ENCODE measurements at regions not wholly inside any gene's neighbourhood (a gene's known extent, or its start where the extent isn't known, plus 50 kb on each side); places are given as distances from the start of the nearest gene placed in this dataset.
A peak's percentile ranks its signal among the peaks of the same experiment; 100 is the strongest.
"Not testable (repeated sequence)": the region's sequence is repeated elsewhere in the genome, so short reads cannot be mapped to it uniquely, and the experiment has no call there.

- not testable (repeated sequence) for DNase-seq
Measured at GRCh38 chr17:20633268-20634059, 53.9 kb downstream of the CDRT15L2 start.

- DNase-seq, result not testable (repeated sequence)
Measured at GRCh38 chr17:20640147-20640546, 60.6 kb downstream of the CDRT15L2 start.

DNA sequence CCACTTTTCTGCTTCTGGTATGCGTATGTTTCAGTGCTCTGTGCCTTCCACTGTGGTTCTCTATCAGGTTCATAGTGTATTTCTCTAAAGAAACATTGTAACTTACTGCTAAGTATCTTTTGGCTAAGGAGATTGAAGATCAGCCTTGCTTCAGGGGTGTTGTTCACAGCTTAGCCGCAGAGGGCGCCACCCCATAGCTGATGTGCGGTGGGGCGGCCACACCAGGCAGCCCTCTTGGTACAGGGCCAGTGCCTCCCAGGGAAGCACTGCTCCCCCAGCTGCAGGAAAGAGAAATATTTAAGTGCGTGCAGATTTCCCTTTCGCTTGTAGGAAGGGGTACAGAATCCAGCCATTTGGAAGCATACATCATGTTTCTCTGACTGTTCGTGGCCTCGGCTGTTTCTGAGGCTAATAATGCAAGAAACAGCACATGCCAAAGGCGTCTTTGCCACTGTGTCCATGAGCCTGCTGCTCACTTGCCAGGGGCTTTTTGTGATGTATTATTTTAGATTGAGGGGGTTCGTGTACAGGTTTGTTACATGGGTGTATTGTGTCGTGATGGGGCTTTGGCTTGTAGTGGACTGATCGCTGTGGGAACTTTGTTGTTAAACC lies 67.2 kb downstream of the CDRT15L2 start:
- DNase-seq, result peak; percentile 42 to 52

DNA sequence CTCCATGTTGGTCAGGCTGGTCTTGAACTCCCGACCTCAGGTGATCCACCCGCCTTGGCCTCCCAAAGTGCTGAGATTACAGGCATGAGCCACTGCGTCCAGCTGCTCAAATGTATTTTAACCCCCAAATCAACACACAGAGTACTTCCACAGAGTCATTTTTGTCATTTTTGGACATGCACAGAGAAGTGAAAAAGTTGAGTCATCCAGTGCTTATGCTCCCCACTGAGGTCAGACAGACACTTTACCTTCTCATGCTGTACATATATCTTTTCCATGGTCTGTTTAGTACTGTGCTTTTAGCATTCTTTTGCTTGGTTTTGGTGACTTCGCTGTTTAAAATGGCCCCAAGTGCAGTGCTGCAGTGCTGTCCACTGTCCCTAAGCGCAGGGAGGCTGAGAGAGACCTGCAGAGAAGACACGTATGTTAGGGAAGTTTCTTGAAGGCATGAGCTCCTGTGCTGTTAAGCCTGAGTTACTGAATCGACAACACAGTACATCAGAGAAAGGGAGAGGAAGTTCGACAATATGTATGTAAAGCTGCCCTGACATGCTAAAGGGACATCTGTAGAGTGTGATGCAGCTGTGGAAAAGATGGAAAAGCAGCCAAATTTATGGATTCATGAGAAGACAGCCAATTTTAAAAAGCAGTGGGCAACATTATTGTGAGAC lies 69.7 kb downstream of the CDRT15L2 start:
- DNase-seq, result peak; percentile 34 to 38

- not testable (repeated sequence) for DNase-seq
Measured at GRCh38 chr17:20651022-20651421, 71.5 kb downstream of the CDRT15L2 start.

DNA sequence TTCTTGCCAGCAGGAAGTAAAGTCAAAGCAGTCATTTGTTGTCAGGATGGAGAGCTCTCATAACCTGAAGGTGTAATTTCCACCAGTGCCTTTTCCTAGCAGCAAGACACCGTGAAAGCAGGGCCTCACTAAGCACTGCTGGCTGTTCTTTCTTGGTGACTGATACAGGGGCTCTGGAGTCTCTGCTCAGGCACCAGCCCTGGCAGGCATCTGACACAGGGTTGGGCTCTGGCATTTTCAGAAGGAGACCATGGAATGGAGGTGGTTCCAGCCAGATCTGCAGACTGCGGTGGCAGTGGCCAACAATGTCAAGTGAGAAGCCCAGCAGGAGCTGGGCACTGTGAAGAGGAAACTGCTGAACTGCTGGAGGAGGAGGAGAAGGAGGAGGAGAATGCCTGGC lies 72.2 kb downstream of the CDRT15L2 start:
- not testable (repeated sequence) for DNase-seq

DNA sequence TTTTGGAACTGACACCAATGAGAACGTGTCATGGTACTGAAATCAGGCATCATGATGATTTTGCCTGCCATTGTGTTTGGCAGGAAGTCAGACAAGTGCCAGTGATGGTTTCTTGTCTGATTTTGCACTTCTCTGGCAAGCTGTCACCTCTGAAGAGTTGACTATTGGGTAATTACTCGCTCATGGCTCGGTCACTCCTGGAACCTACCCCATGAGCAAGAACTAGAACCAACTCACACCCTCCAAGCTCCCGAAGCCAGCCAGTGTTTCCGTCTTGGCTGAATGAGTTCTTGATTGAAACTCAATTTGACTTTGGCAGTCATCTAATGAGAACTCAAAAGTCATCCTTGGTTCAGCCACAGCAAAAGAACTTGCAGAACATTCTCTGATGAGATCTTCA lies 73.9 kb downstream of the CDRT15L2 start:
- peak in 1 of 2 experiments; percentile 31 for DNase-seq

- not testable (repeated sequence) for DNase-seq
Measured at GRCh38 chr17:20654114-20654513, 74.6 kb downstream of the CDRT15L2 start.

- not testable (repeated sequence) for DNase-seq
Measured at GRCh38 chr17:20654575-20654974, 75.1 kb downstream of the CDRT15L2 start.

- not testable (repeated sequence) for DNase-seq
Measured at GRCh38 chr17:20665103-20665955, 85.8 kb downstream of the CDRT15L2 start.

- DNase-seq, result peak; percentile 36 to 46
Measured at GRCh38 chr17:20666689-20667088, 87.2 kb downstream of the CDRT15L2 start.

DNA sequence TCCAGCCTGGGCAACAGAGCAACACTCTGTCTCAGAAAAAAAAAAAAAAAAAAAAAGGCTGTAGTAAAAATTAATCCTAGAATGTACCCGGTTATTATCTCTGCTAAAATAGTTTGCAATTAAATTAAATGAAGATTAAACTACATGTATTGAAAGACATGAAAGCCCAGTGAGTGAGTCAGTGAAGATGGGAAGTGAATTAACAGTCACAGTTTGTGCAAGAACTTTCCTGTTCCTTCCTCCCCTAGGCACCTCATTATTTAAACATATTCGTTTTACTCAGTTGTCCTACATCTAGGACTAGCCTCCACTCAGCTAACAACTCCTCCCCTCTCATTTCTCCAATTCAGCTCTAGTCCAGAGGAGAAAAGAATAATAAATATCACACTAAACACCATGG lies 88.2 kb downstream of the CDRT15L2 start:
- DNase-seq, result not testable (repeated sequence)

DNA sequence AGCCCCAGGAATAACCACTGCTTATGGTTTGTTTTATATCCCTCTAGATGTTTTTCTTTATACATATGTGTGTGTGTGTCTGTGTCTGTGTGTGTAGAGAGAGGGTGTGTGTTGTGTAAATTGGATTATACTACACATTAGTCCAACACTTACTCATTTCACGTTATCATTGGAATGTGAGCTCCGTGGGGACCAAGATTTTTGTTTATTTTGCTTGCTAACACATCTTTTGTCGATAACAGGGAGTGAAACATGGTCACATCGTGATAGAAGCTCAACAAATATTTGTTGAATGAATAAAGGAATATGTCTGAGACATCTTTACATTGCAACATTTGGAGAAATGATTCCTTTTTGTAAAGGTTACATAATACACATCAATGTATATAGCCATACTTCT lies 88.8 kb downstream of the CDRT15L2 start:
- not testable (repeated sequence) for DNase-seq

DNA sequence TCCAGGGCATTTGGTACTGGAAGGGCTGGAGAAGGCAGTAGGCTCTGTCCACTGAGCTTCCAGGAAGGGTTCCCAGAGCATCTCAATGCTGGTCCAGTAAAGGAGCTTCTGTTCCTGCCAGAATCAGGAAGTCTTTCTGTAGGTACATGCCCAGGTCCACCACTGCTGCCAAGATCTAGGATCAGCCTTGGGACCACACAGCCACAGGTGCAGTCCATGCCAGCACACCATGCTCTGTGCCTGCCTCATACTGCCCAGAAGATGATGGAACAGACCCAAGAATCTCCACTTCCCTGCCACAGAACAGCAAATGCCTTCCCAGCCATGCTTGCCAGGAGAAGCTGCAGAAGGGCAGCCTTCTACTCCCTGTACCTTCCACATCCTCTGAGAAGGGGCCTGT lies 89.3 kb downstream of the CDRT15L2 start:
- DNase-seq, result not testable (repeated sequence)

GRCh38 chr17:20670506-20670905 lies 91.0 kb downstream of the CDRT15L2 start:
- DNase-seq, result not testable (repeated sequence)

- DNase-seq, result not testable (repeated sequence)
Measured at GRCh38 chr17:20674374-20674773, 94.8 kb downstream of the CDRT15L2 start.

DNA sequence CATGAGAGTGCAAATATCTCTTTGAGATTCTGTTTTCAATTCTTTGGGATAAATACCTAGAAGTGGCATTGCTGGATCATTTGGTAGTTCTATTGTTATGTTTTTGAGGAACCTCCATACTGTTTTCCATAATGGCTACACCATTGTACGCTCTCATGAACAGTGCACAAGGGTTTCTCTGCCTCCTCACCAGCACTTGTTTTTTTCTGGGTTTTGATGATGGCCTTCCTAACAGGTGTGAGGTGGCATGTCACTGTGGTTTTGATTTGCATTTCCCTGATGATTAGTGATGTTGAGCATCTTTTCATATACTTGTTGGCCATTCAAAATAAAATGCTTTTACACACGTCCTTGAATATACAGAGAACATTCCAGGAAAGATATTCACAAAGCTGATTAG lies 96.2 kb downstream of the CDRT15L2 start:
- DNase-seq, result not testable (repeated sequence)

- DNase-seq, result not testable (repeated sequence)
Measured at GRCh38 chr17:20676656-20677055, 97.1 kb downstream of the CDRT15L2 start.

- not testable (repeated sequence) for DNase-seq
Measured at GRCh38 chr17:20677469-20677868, 97.9 kb downstream of the CDRT15L2 start.

GRCh38 chr17:20678424-20678823 lies 98.9 kb downstream of the CDRT15L2 start:
- not testable (repeated sequence) for DNase-seq

DNA sequence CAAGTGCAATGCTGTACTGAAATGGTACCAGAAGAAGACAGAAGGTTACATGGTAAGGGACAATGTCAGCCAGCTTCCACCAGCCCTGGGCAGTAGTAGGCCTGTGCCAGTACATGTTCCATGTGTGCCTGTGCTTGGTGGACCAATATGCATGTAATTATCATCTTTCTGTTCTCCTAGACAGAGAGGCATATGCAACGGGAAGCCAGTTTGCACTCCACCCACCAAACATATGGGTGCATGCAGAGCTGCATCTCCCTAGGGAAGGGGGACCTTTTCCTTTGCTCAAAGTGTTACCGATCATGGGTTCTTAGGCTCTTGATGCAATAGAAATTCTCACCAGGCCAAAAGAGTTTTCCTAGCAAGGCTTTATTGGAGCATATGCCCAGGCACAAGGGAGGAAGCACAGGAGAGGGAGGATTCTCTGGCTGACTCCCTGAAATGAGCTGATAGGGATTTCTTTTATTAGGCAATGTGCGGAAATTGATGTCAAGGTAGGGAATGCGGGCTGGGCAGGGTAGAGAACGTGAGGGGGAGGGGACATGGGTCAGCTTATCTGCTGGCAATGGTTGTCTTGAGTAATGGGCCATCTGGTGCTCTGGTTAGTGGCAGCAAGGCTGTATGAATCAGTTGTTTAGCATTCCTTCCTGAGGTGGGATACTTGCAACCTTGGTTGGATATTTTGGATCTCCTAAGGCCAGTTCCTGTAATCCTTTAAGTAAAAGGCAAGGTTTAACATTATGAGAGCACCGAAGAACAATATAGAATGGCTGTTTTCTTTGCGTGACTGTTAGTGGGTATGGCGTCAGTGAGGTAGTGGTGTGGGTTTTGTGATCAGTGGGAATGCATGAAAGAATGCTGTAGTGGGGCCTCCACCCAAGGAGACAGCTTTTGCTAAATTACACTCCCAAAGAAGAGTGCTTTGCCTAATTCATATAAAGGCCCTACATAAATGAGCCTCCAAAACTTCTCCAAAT lies 102.5 kb downstream of the CDRT15L2 start:
- DNase-seq, result not testable (repeated sequence)
